GM21390 (cell line): ENCODE measurements at regions not wholly inside any gene's neighbourhood (a gene's known extent, or its start where the extent isn't known, plus 50 kb on each side); places are given as distances from the start of the nearest gene placed in this dataset.

Experiments used
- ATAC-seq: cut with Tn5 transposase; IDR thresholded peaks from one replicate; pipeline ENCODE4 v1.9.1; 2021; ENCODE audit not compliant: unreplicated experiment

- no peak for ATAC-seq
These were observed 176.1 kb upstream of the CIBAR2 start for GRCh38 chr16:85288341-85288868.

DNA sequence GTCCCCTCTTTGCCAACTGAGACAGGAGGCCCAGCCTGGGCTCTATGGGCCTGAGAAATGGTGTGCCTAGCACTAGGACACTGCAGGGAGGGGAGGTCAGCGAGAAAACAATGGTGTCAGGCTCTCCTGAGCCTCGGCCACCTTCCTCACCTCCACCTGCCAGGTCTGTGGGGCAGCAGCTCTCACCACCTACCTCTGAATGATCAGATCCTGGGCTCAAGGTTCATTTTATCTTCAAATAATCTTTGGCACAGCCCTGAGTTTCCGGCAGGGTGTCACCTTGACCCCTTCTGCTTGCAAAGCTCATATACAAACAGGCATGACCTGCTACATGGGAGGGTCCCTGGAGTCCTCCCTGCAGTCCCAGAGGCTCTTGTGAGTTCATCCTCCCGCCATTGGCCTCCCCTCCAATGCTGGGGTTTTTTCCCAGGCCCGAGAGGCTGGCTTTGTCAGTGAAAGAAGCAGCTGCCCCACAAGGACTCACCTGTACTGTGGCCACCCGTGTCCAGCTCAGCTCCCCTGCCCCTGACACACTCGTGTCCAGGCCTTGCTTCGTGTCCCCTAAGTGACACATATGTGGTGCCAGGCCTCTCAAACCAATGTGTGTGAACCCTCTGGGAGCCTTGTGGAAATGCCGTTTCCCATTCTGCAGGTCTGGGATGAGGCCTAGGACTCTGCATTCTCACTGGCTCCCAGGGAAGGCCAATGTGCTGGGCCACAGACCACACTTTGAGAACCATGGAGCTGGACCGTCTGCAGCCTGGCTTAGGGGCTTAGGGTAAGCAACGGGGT lies 176.8 kb upstream of the CIBAR2 start:
- no peak for ATAC-seq

GRCh38 chr16:85289760-85290625 lies 177.7 kb upstream of the CIBAR2 start:
- ATAC-seq, result no peak

GRCh38 chr16:85290626-85291301 lies 178.5 kb upstream of the CIBAR2 start:
- ATAC-seq, result no peak

DNA sequence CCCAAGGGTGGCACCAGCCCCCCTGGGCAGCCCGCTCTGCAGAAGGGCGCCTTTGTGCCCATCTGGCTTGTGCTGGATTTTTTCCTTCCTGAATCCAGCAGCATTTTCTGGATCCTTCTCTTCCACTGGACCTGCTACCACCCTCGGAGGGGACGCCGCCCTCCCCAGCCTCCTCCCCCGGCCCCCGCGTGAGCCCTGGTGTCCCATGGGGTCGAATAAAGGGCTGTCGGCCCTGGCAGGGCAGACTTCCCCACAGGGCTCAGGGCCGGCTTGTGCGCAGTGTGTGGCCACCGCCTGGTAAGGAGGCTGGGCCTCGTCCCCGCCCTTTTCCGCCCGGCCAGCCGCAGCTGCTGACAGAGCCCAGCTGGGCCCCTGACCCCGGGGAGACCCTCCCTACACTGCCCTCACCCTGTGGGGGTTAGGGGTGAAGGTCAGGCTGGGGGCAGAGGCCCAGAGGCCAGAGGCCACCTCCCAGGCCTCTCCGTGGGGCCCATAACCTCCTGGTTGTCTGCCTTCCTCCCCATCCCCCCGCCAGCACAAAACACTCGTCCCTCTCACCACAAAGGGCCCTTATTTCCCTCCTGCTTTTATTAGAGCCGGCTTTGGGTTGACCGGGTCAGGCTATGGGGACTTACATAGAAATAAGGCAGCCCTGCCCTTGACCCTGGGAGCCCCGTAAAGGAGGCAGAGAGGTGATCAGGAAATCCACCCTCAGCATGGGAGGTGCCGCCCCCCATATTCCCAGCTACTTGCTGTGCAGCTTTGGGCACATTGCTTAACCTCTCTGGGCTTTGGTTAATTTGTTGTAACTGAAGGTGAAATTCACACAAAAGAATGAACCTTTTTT lies 179.3 kb upstream of the CIBAR2 start:
- ATAC-seq, result no peak

- ATAC-seq, result no peak
These were observed 181.2 kb upstream of the CIBAR2 start for GRCh38 chr16:85293458-85293857.

GRCh38 chr16:85293904-85294642 lies 181.8 kb upstream of the CIBAR2 start:
- ATAC-seq, result no peak

- ATAC-seq, result no peak
These were observed 182.7 kb upstream of the CIBAR2 start for GRCh38 chr16:85294810-85295508.

GRCh38 chr16:85296859-85297660 lies 184.8 kb upstream of the CIBAR2 start:
- no peak for ATAC-seq

DNA sequence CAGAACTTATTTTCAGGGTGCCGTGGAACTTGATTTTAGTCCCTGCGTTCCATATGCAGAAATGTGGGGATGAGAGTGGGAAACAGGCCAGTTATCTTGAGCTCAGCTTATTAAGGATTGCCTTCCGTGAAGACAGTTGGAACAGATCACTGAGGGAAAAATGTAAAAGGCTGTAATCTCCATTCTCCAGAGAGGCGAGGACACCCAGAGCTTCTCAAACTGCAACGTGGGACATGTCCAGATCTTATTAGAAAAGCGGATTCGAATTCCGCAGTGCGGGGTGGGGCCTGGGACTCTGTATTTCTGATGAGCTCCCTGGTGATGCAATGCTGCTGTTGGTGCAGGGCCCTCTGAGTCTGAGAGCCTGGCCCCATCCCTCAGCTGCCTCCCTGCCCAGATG lies 185.6 kb upstream of the CIBAR2 start:
- no peak for ATAC-seq

DNA sequence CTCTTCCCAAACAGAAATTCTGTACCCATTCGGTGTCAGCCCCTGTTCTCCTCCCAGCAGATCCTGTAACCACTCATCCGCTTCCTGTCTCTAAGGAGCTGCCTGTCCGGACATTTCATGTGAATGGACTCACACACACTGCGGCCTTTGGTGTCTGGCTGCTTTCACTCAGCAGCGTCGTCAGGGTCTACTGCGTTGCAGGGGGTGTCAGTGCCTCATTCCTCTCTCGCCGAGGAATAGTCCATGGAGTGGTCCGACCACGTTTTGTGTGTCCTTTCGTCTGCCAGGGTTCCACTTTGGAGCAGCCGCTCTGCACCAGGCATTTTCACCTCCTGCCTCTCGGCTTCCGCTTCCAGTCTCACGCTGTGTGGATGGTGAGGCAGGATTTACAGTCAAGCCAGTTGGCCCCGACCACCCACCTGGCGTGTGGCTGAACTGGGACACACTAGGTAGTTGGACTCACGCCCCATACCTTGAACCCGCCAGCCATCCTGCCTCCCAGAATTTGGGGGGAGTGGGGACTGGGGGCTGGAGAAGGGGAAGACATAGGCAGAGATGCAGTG lies 188.2 kb upstream of the CIBAR2 start:
- no peak for ATAC-seq

- ATAC-seq, result no peak
These were observed 189.0 kb upstream of the CIBAR2 start for GRCh38 chr16:85301231-85301630.

- no peak for ATAC-seq
These were observed 190.0 kb upstream of the CIBAR2 start for GRCh38 chr16:85302018-85302847.

GRCh38 chr16:85302848-85303353 lies 190.6 kb upstream of the CIBAR2 start:
- no peak for ATAC-seq

- no peak for ATAC-seq
These were observed 191.1 kb upstream of the CIBAR2 start for GRCh38 chr16:85303354-85303883.

DNA sequence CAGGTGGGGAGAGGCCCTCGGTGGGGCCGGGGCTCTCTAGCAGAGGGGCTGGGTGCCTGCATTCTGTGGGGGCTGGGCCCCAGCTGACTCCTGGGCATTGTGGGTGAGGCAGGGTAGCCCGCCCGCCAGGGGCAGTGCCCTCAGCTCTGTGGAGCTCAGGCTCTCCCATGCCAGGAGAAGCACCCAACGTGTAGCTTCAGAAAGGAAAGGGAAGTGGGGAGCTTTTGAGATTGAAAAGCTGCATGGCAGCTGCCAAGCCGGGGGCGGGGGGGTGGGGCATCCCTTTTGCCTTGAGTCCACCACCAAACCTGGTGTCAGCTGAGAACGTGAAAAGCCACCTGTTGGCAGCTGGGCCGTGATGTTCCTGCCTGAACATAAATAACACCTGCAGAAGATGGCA lies 192.1 kb upstream of the CIBAR2 start:
- no peak for ATAC-seq
